Nephron progenitor cell (in vitro differentiated cells): ENCODE measurements at regions not wholly inside any gene's neighbourhood (a gene's known extent, or its start where the extent isn't known, plus 50 kb on each side); places are given as distances from the start of the nearest gene placed in this dataset.

Experiments
- DNase-seq: peaks from one replicate; pipeline ENCODE4 v3.0.0; 2021
- H3K27ac Mint-ChIP-seq: 2 replicates; pipeline ENCODE4 v1.8.0; 2021; ENCODE audit warnings: mild to moderate bottlenecking, moderate library complexity, mixed read lengths
- H3K27me3 Mint-ChIP-seq: 2 replicates; pipeline ENCODE4 v1.8.0; 2021; ENCODE audit warnings: mild to moderate bottlenecking, low read depth, mixed read lengths; ENCODE audit not compliant: poor library complexity
- H3K36me3 Mint-ChIP-seq: 2 replicates; pipeline ENCODE4 v1.8.0; 2021; ENCODE audit warnings: low read depth, mixed read lengths
- H3K4me1 Mint-ChIP-seq: 2 replicates; pipeline ENCODE4 v1.8.0; 2021; ENCODE audit warnings: mixed read lengths
- H3K4me3 Mint-ChIP-seq: 2 replicates; pipeline ENCODE4 v1.8.0; 2021; ENCODE audit warnings: mild to moderate bottlenecking, moderate library complexity, mixed read lengths
- H3K9me3 Mint-ChIP-seq: 2 replicates; pipeline ENCODE4 v1.8.0; 2021; ENCODE audit warnings: mild to moderate bottlenecking, moderate library complexity, mixed read lengths
- TF ChIP-seq, protein P1 (sequence below): fragments of 200-600 bp; sonication (generic); IDR thresholded peaks from 2 replicates; pipeline ENCODE4 v1.5.0; 2021; ENCODE audit warnings: antibody characterized with exemption

DNA sequence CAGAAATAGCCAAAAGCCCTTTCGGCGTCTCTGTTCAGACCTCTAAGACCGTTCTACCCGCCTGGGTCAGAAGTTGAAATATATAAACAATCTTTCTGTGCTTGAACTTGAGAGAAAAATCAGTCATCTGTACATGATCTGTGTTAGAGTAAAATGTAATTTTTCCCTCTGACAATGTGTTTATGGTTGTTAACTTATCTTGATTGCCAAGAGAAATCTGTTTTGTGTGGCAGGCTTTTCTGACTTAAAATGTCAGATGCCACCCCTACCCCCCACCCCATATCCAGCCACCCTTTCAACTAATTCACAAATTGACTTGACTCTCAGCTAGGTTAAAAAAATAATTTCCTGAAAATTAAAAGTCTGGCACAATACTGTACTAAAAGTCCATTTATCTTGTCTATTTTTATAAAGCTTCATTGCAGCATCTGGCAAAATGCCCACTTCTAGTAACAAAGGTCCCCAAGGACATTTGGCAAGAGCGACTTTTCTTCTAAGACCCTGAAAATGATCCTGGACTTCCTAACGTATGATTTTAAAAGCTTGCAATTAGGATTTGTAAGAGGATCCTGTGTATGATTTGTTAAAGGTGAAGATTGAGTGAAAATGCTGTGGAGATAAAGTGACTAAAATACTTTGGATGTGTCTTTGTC, 304.2 kb downstream of the EPHA4 start:
- Mint-ChIP-seq H3K27me3 (peaks cover 4% of the 10 kb centered on the region), H3K36me3 (no peaks in the 10 kb centered on the region), H3K4me1 (peaks cover 39% of the 10 kb centered on the region), H3K9me3 (no peaks in the 10 kb centered on the region), H3K4me3 (no peak overlapping the region), H3K27ac (no peak overlapping the region)
- DNase-seq = no peak
- TF ChIP-seq, protein P1, sequence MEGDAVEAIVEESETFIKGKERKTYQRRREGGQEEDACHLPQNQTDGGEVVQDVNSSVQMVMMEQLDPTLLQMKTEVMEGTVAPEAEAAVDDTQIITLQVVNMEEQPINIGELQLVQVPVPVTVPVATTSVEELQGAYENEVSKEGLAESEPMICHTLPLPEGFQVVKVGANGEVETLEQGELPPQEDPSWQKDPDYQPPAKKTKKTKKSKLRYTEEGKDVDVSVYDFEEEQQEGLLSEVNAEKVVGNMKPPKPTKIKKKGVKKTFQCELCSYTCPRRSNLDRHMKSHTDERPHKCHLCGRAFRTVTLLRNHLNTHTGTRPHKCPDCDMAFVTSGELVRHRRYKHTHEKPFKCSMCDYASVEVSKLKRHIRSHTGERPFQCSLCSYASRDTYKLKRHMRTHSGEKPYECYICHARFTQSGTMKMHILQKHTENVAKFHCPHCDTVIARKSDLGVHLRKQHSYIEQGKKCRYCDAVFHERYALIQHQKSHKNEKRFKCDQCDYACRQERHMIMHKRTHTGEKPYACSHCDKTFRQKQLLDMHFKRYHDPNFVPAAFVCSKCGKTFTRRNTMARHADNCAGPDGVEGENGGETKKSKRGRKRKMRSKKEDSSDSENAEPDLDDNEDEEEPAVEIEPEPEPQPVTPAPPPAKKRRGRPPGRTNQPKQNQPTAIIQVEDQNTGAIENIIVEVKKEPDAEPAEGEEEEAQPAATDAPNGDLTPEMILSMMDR = no peak

DNA sequence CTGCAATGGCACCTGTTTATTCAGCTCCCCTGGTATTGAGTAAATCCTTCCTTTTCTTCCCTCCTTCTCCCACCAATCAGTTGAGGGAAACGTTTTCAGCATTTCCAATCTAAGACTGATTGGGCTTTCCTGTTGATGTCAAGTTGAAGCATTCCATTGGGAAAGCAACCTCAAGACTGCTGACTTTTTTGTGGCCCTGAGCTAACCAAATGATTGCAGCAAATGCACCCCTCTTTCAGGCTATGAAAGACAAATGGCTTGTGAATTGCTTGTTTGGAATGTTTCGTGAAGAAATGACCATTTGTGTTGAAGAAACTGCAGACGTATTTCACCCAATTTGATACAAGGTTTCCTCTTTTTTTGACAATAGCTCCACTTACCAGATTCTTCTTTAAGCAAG, 303.5 kb downstream of the EPHA4 start:
- TF ChIP-seq, protein P1 = no peak

DNA sequence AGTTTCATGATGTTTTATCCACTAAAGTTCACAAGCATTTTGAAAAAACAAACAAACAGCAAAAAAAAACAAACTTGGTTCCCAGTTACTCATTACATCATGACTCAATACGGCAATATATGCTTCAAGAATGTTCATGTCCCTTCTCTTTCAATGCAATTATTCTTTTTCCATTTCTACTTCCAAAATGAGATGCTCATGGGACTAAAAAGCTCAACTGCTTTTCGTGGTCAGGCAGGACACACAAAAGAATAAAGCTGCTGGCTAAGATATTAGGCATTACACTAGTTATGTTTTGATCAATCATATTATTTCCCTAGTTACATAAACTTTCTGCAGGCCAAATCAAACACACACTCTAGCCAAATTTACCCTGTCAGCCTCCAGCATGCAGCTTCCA, 301.3 kb downstream of the EPHA4 start:
- no peak for DNase-seq
- H3K4me3 Mint-ChIP-seq = no peak overlapping the region
- TF ChIP-seq, protein P1 = no peak
- no peaks in the 10 kb centered on the region for H3K9me3 Mint-ChIP-seq
- no peaks in the 10 kb centered on the region for H3K27me3 Mint-ChIP-seq
- no peaks in the 10 kb centered on the region for H3K36me3 Mint-ChIP-seq
- no peak overlapping the region for H3K27ac Mint-ChIP-seq
- peaks cover 53% of the 10 kb centered on the region for H3K4me1 Mint-ChIP-seq

More for the DNA sequence above, 303.5 kb downstream of the EPHA4 start:
- Mint-ChIP-seq H3K4me3 (no peak overlapping the region), H3K27ac (peak overlapping the region; percentile 10), H3K9me3 (no peaks in the 10 kb centered on the region), H3K27me3 (peaks cover 4% of the 10 kb centered on the region), H3K4me1 (peaks cover 41% of the 10 kb centered on the region), H3K36me3 (no peaks in the 10 kb centered on the region)
- DNase-seq = no peak

DNA sequence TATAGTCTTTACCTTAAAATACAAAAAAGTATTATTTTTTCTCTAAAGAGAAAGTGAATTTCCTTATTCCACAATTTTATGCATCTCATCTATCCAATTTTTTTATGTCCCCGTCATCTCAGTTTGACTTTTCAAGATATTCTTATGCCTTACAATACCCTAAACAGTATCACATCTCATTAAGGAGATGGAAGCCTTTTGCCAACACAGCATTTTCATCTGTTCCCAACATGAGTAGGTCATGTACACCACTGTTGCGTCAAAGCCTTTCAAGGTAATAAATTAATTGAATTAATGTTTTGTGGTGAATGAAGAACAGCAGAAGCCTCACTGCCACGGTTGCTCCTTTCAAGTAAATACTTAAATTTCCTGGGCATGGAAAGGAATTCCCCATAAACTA, 299.4 kb downstream of the EPHA4 start:
- H3K27me3 Mint-ChIP-seq = no peaks in the 10 kb centered on the region
- TF ChIP-seq, protein P1 = no peak
- H3K4me3 Mint-ChIP-seq = no peak overlapping the region
- H3K9me3 Mint-ChIP-seq = no peaks in the 10 kb centered on the region
- no peaks in the 10 kb centered on the region for H3K36me3 Mint-ChIP-seq
- no peak overlapping the region for H3K27ac Mint-ChIP-seq
- H3K4me1 Mint-ChIP-seq = peaks cover 73% of the 10 kb centered on the region
- no peak for DNase-seq

DNA sequence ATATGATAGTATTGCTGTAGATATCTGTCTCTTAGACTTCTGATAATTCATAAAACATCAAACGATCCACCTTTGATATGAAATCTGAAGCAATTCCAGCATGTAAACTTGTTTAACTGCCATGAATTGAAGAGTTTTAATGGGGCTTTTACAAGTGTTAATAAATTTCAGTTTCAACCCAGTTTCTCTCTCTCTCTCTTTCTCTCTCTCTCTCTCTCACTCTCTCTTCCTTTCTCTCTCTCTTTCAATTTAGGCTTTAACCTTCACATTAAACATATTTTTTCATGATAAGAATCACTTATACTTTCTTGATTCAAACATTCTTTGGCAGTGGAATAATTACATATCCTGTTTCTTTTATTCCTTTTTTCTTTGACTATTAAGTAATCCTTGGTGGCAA, 296.1 kb downstream of the EPHA4 start:
- Mint-ChIP-seq H3K27ac (no peak overlapping the region), H3K4me1 (peaks cover 73% of the 10 kb centered on the region), H3K27me3 (no peaks in the 10 kb centered on the region), H3K4me3 (no peak overlapping the region), H3K36me3 (no peaks in the 10 kb centered on the region), H3K9me3 (no peaks in the 10 kb centered on the region)
- TF ChIP-seq, protein P1 = no peak
- DNase-seq = no peak

DNA sequence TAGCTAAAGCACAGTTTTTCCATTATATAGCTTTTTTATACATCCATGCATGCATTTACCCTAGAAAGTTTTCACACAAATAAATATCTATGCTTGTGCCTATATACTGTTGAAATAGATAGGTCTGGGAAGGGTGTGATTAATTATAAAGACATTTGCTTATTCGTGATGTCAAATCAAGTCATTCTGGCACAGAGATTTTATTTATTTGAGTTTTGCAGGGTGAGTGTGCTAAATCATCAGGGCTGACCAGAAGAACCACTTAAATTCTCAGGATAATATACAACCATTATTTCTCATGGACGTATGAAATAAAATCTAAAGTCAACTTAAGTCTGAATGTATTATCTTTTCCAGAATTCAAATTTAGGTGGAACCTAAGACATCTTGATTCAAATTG, 295.5 kb downstream of the EPHA4 start:
- Mint-ChIP-seq H3K27me3 (no peaks in the 10 kb centered on the region), H3K27ac (no peak overlapping the region), H3K36me3 (no peaks in the 10 kb centered on the region), H3K4me1 (peaks cover 73% of the 10 kb centered on the region), H3K4me3 (no peak overlapping the region), H3K9me3 (no peaks in the 10 kb centered on the region)
- DNase-seq = no peak
- TF ChIP-seq, protein P1 = no peak
